AML-193 (cell line): ENCODE measurements at regions not wholly inside any gene's neighbourhood (a gene's known extent, or its start where the extent isn't known, plus 50 kb on each side); places are given as distances from the start of the nearest gene placed in this dataset.
A peak's percentile ranks its signal among the peaks of the same experiment; 100 is the strongest.
"Not testable (repeated sequence)": the region's sequence is repeated elsewhere in the genome, so short reads cannot be mapped to it uniquely, and the experiment has no call there.

Experiments used
- DNase-seq, 2 experiments: peaks; one replicate each; lab custom pipeline; 2025; lab: John Stamatoyannopoulos, UW

DNA sequence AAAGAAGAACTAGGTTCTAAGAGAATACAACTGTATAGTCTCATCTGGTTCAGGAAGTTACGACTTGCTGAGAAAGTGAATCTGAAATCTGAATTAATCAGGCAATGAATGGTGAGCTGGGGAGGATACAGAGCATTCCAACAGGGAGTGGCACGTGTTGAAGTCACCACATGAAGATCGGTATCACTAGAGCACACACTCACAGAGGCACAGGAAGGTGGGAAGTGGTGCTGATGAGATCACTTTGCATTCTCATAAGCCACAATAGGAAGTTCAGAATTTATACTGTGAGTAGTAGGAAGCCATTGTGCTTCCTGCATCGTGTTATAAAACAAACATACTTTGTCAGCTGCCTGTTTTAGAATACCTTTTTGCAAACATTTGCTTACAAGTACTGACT, 615.0 kb upstream of the DDX18 start:
- no peak for DNase-seq

DNA sequence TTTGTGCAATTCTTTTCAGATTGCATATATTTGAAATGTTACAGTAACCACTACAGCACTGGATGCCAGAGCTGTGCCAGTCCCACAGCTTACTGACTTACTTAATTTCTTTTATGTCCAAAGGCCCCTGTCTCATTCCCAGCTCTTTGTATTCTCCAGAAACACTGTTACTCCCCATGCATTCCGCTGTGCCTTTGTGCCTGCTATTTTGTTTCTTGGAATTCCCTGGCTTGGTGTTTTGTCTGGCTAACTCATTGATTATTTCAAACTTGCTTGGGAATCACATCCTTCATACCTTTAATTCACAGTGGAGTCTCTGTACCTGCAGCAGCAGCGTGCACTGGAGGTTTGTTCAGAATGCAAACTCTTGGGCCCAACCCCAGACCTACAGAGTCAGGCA, 601.9 kb upstream of the DDX18 start:
- DNase-seq = no peak

DNA sequence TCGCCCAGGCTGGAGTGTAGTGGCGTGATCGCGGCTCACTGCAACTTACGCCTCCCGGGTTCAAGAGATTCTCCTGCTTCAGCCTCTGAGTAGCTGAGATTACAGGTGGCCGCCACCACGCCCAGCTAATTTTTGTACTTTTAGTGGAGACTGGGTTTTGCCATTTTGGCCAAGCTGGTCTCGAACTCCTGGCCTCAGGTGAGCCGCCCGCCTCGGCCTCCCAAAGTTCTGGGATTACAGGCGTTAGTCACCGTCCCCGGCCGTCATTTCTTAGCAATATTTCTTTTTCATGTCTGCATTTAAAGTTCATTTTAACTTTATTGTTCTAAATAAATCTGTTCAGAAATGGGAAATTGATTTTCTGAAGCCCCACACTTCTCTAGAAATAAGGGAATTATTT, 597.3 kb upstream of the DDX18 start:
- no peak for DNase-seq

DNA sequence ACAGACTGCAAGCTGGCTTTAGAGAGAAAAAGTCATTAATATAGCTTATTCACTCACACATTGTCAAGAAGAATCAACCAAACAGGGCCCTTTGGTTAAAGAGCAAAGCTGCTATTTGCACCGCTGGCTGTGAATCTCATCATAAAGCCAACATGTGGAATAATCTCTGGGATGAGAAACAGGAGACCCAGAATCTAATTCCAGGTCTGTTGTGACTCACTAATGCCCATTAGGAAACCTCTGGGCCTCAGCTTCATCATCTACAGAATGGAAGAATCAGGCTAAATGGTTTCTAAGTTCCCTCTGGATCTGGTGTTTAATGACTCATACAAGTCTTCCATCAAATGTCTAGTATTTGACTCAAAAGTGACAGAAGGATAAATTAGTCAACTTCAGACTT, 591.7 kb upstream of the DDX18 start:
- DNase-seq = no peak

DNA sequence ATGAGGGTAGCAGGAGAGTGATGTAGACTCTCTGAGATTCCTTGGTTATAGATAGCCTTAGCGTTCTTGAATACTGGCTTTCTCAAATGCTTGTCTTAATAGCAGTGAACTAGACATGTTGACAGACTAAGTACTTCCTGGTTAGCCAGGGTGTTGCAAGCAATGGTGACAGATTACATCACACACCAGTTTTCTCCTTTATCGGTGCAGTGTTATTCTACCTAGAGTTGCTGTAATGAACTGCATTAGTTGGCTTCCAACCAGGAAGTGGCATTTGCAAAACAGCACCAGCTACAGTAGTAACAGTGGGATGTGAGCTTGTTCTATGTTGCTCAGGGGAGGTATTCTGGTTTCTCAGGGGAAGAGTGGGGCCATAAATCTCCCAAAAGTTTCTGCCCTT, 582.2 kb upstream of the DDX18 start:
- DNase-seq = peak; percentile 80 to 83

DNA sequence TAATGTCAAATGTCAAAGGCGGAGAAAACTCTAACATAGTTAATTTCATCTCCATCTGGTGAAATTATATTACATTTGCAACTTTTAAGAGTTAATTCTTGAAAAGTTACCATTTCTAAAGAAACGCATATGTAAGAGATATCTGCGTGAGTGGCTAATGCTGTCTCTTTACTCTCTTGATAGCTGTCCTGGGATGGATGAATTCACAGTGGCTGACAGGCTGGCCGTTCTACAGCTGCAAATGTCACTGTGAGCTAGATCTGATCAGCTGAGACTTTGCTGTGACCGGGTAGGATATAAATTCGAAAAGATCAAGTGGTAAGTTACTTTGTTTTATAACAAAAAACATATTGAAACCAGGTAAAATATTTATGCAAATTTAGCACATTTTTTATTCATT, 557.1 kb upstream of the DDX18 start:
- DNase-seq = no peak

DNA sequence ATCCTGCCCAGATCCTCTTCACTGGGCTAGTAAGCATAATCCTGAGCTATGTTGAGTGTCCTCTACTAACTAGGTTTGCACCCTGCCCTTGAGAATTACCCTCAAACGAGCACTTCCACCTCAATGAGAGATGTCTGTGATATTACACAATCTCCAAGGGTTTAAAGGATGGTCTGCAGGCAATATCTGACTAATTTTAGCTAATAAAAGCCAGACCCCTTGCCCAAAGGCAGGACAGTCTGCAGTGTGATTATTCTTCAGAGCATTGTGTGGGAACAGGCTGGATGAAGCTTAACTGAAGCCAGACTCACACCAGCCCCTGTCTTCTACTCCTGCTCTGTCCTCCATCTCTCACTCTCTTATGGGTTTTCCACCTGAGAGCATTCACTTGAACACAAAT, 544.9 kb upstream of the DDX18 start:
- DNase-seq = no peak

DNA sequence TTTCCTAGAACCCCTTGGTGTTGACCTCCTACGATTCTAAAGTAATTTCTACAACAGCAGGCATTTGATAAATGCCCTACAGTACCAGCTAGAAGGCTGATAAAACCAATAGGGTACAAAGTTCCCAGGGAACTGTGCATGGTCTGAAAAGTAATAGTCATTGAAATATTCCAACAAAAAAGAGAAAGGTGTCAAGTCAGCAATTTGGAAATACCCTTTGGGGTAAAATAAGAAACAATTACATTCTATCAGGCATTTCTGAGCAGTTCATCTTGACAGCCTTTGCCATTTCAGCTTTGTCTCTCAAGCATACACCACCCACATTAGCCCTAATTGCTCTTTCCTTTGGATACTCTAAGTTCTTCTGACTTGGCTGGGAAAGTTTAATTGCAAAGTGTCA, 542.9 kb upstream of the DDX18 start:
- no peak for DNase-seq

DNA sequence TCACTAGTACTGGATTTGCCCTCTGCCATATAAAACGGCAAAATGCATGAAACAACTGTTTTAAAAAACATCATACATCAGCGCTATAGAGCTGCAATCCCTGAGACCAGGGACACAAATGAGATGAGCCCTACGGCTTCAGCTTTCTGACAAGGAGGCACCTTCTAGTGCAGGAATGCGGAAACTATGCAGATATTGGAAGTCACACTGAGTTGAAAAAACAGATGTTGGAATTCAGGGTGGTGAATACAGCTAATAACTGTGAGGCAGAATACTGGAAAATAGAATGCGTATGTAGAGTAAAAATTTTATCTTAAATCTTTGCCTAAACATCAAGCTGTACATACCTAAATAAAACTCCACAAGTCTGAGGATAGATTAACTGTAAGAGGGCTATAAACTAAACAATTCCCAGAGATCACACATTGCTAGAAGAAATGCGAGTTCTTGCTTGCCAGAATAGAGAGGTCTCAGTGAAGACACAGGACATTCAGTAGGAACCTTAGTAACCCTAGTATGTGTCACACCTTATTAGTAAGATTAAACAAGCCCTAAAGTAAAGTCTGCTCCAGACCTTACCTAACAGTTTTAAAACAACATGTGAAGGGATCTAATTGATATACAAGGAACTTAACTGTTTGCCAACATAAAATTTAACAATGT, 541.4 kb upstream of the DDX18 start:
- no peak for DNase-seq

DNA sequence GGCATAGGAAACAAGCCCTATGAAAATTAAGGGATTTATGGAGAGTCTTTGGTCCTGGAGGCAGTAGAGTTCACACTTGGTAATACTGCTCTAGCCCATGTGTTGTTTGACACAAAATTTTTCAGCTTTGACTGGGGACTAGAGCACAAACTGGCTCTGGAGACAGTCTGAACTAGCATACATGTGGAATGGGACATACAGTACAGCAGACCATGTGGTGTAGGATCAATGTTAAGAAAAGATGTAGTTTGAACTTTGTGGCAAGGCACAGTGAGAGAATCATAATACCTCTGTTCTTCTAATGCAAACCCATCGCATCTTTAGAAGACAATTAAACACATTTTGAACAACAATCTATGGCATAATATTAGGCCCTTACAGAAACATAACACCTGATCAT, 521.5 kb upstream of the DDX18 start:
- DNase-seq = no peak

DNA sequence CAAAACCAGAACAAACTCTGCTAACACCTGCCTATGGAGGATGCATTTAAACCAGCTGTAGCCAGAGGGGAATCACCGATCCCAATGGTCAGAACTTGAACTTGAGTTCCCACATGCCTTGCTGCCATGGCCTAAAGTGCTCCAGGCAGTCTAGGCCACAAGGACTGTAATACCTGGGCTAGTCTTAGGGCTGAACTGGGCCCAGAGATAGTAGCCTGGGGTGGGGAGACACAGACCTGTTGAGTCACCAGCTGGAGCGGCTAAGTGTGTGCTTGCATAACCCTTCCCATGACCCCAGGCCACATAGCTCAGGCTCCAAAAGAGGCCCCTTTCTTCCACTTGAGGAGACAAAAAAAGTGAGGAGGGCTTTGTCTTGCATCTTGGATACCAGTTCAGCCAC, 515.0 kb upstream of the DDX18 start:
- no peak for DNase-seq

DNA sequence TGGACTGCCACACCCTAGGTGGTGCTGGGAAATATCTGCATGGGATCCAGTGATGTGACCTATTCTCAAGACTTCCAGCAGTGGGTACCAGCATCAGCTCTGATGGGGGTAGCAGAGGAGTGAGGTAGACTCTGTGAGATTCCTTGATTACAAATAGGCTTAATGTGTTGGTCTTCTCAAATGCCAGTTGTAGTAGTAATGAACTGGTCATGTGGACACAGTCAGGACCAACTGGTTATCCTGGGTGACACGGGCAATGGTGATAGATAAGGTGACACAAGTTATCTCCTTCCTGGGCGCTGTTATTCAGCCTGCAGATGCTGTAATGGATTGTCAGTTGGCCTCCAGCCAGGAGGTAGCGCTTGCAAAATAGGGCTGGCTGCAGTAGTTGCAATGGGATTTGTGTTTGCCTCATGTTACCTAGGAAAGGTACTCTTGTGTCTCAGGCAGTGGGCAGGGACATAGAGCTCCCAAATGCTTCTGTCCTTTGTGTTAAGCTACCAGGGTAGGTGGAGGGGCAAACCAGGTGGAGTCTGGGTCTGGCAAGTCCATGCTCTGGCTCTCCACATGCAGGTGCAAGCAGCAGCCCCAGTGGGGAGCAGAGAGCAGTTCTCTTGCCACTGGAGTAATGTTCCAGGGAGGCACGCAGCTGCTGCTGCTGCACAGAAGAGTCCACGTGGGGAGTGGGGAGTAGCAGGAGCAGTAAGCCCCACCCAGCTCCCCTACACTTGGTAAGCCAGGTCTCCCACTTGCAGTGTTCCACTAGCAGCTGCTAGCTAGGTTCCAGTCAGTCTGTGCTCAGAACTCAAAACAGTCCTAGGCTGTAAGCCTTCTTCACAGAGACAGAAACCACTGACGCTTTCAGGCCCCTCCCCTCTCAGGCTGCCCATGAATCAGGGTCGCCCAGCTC, 505.4 kb upstream of the DDX18 start:
- no peak for DNase-seq

DNA sequence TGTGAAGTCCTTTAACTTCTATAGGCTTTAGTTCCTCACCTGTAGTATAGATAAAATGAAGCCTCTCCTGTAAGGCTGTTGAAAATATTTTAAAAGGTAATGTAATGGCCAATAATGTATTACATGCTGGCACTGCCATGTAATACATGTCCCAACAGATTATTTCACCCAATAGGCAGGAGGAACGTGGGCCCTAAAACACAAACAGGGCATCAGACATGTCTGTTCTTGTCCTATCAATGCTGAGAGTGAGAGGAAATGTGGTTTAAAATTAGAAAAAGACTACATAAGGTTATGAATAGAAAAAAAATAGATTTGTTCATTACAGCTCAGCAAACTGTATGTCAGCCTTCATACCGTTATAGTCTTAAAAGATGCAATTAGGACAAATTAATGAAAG, 492.7 kb upstream of the DDX18 start:
- DNase-seq = no peak

DNA sequence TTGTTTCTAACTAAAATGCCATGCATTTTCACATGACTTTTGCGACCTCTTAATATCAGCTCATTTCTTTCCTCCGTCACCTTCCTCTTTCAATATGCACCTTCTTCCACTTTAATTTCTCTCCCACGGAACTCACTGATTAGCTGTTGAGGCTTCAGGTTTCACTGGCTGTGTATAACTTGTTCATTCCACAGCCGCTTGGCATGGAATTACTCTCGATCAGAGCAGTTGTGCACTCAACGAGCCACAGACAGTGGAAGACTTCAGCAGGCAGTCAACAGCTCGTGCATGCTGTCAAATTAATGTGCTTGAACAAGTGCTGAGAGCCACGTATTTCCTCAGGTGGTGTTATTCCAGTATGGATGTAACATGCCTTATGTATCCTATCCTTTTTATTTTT, 491.2 kb upstream of the DDX18 start:
- DNase-seq = no peak

DNA sequence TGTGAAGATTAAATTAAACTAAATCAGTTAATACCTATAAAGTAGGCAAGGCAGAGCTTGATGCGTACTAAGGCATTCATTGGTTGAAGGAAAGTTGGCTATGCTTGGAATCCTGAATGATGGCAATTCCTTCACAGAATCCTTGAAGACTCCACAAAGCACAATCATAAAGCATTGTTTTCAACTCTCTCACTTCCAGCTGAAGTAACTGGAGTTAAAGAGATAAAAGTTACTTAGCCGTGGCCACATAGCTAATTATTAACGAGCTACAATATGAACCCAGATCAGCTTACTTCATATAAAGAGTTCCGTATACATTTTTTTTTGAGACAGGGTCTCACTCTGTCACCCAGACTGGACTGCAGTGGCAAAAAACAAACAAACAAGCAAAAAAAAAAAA, 483.9 kb upstream of the DDX18 start:
- no peak for DNase-seq

DNA sequence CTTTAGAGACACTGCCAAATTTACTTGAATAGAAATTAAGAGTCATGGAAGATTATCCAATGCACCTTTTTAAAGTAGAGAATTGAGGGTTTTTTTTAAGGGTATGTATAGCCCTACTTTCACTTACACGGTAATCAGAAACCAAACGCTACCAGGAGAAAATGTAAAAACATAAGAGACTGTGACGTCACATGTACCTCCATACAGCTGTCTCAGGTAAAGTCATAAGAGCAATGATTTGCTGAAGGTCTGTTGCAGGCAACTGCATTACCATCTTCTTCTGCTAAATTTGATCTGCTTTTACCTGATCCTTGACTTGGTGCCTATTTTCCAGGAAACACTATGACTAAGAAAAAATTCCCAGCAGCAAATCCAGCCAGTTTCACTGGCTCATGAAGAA, 478.5 kb upstream of the DDX18 start:
- no peak for DNase-seq

DNA sequence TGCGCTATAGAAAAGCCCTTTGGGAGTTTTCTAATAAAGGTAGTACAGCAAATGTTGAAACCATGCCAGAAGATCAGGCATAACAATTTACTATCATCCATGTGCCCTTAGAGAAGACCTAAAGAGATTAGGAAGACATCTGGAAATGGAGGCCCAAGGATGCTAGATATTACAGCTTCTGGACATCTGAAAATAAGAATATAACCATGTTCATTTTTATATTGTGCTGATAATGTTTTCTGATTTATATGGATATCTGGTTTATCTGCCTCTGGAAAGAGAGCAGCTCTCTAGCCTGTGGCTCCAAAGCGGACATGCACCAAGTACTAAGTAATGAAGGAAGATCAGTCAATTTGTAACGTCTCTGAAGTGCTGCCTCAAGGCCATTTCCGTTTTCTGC, 478.0 kb upstream of the DDX18 start:
- DNase-seq = no peak

DNA sequence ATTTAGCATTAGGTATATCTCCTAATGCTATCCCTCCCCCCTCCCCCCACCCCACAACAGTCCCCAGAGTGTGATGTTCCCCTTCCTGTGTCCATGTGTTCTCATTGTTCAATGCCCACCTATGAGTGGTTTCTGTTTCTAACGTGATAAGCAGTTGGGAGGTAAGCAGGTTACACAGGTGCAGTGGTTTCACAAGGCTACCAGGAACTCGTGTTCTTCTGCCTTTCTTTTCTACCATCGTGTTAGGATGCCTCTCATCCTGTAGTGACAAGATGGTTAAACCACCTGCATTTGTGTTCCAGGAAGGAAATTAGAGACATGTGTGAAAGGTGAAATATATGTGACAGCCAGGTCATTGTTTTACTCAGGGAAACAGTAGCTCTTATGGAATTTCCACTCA, 476.5 kb upstream of the DDX18 start:
- DNase-seq = not testable (repeated sequence)

DNA sequence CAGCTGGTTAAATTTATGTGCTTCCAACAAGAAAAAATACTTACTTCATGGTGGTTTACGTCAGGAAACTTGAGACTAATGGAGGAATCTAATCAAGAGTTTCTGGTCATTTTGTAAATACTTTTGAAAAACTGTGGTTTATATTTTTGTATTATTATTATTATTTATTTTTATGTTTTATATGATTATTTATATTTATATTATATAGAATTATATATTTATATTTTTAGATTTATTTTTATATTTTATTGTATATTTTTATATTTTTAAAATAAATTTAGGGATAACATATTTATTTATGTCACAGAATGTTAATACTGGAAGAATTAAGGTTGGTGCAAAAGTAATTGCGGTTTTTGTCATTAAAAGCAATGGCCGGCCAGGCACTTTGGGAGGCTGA, 474.5 kb upstream of the DDX18 start:
- no peak for DNase-seq

DNA sequence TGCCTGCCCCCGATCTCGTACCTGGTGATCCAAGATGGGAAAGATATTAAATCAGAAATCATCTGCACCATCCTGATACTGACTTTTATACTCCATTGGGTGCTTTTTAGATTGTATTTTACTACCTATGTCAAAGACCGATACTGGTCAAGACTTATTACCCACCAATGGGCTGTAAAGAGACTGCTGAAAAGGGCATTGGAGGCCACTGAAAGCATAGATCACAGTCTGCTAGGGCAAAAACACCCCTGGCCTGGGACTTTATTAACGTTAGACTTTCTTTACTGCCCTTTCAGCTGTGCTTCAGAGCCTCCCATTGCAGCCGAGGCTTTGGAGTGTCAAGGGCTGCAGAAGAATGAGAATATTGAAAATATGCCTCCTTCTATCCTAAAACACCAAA, 472.8 kb upstream of the DDX18 start:
- DNase-seq = no peak

DNA sequence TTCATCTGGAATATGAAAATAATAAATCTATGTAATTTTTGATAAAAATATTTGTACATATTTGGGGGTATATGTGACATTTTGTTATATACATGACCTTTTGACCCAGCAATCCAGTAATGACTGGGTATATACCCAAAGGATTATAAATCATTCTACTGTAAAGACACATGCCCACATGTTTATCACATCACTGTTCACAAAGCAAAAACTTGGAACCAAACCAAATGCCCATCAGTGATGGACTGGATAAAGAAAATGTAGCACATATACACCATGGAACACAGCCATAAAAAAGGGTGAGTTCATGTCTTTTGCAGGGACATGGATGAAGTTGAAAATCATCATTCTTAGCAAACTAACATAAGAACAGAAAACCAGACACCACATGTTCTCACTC, 472.1 kb upstream of the DDX18 start:
- no peak for DNase-seq

DNA sequence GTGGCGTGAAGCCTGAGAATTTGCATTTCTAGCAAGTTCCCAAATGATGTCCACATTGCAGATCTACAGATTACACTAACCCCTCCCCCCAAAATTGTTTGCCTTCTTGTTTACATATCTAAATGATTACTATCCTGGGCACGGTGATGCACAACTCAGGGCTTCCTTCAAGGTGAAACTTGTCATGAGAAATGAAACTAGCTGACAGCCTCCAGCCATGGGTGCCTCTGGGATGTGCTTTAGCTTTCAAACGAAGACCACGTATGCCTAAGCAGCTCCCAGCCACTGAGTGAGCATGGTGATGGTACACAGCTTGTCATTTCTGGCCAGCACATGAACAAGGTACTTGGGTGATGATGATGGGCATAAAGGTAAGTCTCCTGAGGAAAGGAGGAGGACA, 464.8 kb upstream of the DDX18 start:
- no peak for DNase-seq

DNA sequence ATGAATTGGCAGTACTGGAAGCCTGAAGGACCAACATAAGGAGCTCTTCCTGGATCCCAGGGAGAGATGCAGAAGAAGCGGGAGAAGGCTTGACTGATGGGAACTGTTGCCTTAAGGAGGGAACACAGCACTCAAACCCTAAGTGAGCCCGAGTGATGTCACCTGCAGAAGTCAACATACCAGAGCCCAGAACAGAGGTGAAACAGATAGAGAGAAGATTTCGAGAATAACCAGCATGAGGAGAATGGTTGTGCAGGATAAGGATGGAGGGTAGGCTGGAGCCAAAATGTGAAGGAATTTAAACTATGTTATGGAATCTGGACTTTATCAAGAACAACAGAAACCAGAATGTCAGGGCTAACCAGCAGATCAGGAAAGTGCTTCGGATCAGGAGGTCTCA, 463.1 kb upstream of the DDX18 start:
- DNase-seq = no peak
